Stimulated activated CD4-positive, alpha-beta T cell treated with anti-CD3 and anti-CD28 coated beads, Interleukin-2, amount 100 ng/mL, for 4 hours (primary cell): ENCODE measurements at regions not wholly inside any gene's neighbourhood (a gene's known extent, or its start where the extent isn't known, plus 50 kb on each side); places are given as distances from the start of the nearest gene placed in this dataset.
"Not testable (repeated sequence)": the region's sequence is repeated elsewhere in the genome, so short reads cannot be mapped to it uniquely, and the experiment has no call there.

Experiments used
- DNase-seq: peaks from one replicate; pipeline ENCODE4 v3.0.0-alpha.2; 2020; ENCODE audit warnings: low read depth

DNA sequence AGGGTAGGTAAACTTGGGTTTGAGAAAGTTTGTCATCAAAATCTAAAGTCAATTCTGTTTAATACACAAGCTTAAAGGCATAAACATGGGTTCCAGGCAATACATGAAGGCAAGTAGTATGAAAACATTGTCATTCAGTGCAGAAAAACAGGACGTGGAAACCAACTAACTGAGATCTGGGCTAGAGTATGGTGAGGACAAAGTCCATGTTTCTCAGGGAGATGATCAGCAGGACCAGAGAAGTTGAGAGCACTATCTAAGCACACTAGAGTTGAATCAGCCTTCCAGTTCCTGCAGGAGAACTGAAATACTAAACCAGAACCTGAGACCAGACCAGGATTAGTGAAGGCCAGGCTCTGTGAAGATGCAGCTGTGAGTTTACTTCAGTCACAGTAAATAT, 302.8 kb upstream of the CRIM1 start:
- DNase-seq: no peak

DNA sequence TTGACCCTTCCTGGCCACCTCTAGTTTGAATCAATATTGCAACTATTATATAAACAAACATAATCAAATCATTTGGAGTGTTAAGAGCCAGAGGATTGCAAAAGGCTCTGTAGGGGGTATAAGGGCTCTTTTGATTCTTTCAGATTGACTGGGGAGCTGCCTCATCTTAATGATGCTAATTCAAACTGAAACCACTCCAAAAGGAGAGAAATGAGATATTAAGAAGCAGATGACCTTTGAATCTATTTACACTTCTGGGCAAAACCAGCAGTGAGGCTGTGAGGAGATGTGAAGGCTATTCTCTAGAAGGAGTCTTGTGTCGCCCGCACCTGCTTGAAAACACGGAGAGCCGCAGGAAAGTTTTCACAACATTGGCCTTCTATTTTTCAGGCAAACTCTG, 311.2 kb upstream of the CRIM1 start:
- no peak for DNase-seq

DNA sequence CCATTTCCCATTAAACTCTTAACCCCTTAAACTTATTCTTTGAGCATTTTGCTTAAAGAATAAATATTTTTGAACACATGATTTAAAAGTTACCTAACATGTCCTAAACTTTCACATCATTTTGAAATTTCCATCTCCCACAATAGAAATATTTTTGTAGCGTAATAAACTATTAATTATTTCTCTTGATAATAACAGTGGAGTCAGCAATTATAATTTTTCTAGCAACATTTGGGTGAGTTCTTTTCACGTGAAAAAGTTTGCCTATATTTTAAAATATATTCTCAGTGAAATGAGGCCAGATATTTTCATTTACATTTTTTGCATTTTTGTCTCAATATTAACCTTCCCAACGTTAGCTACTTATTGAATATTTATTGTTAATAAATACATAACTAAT, 320.4 kb upstream of the CRIM1 start:
- DNase-seq: no peak

DNA sequence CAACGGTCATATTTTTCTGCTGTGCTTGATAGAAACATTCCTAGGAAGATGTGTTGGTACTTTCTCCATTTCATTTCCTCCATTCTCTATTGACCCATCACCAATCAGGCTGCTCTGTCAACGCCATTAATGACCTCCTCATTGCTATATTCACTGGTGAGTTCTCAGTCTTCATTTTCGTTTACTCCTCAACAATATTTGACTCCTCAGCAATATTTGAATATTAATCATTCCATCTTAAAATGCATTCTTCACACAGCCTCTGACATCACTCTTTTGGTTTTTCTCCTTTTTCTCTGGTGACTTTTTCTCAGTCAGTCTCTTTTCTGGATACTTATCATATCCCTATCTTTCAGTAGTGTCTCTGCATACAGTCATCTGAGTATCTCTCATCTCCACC, 323.5 kb upstream of the CRIM1 start:
- DNase-seq: no peak

DNA sequence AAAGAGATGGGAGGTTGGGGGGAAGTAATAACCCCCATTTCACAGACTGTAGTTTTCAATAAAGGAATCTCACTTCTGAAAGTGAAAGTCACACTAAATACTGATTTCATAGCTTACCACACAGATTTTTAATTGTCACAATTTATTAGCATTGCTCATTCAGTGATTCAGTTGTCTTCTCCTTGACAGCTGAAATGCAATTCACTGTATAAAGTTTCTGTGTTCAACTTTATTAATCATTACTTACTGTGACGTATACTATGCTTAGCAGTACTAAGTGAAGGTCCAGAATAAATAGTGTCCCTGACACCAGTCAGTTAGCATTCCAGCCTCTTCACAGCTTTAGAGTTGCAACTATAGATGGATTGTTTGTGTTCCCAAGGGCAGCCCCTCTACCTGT, 324.1 kb upstream of the CRIM1 start:
- DNase-seq: no peak

DNA sequence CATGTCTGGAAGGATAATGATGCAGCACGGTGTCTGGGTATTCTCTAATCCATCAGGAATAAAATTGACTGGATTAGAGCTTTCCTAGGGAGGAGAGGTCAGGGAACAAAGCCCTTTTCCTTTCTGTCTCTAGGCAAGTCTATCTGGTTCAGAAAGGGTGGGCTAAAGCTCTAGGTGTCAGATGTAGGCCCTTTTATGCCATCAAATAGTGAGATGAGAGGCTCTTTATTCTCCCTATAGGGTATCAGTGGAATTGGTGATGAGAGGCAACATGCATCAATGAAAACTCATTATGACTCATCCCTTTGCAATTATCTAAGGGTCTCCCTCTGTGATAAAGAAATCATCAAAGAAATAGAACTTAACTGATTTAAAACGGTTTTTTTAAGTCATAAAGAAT, 328.0 kb upstream of the CRIM1 start:
- no peak for DNase-seq

DNA sequence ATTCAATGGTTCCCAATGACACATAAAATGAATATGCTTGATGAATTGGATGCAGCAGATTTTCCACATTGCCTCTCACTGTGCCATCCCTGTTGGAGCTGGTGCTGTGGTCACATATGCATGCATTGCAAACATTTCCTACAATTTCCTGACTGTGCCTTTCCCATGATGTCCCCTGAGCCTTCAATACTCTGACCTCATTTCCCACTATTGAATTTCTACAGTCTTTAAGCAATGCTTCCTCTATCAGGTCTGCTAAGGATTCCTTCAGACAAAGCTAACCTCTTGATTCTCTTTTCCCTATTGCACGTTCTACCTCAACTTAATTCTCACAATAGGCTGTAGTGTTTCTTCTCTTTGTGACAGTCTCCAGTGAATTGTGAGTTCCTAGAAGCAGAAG, 342.5 kb upstream of the CRIM1 start:
- DNase-seq: no peak

DNA sequence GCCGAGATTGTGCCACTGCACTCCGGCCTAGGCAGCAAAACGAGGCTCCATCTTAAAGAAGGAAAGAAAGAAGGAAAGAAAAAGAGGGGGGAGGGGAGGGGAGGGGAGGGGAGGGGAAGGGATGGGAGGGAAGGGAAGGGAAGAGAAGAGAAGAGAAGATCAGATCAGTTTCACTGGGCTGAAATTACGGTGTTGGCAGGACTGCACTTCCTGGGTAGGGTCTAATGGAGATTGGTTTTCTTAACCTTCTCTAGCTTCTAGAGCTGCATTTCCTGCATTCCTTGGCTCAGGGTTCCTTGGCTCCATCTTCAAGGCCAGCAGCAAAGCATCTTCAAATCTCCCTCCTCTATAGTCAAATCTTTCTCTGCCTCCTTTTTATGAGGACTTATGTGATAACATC, 349.1 kb upstream of the CRIM1 start:
- no peak for DNase-seq

DNA sequence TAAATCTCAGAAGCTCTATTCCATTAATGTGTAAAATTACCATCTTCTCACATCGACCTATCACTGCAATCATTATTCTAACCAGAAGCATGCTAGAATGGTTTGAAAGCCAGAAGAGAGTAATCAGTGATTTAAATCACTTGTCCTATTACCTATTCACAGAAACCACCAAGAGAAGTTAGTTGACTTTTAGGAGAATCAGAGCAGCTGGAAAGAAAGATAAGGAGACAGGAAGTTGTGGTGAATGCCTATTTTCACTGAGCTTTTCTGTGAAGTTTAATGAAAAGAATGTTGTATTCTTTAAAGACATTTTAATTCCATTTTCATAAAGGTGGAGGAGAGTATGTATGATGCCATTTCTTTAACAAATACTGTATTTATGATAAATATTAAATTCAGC, 352.6 kb upstream of the CRIM1 start:
- no peak for DNase-seq

DNA sequence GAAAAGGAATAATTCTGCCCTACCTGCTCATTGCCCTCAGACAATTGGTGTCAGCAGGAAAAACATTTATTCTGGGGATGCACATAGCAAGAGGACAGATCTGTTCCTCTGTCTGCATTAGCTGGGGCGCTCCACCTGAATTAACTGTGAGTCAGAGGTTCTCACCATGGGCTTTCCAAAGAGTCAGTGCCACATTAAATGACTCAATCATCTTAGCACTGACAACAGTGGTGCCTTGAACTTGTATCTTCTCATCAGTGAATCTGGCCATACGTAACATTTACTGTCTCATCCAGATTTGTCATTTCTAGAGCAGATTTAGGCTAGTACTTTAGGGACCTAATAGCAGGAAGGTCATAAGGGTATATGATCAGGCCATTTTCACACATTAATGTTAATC, 358.1 kb upstream of the CRIM1 start:
- DNase-seq: no peak

DNA sequence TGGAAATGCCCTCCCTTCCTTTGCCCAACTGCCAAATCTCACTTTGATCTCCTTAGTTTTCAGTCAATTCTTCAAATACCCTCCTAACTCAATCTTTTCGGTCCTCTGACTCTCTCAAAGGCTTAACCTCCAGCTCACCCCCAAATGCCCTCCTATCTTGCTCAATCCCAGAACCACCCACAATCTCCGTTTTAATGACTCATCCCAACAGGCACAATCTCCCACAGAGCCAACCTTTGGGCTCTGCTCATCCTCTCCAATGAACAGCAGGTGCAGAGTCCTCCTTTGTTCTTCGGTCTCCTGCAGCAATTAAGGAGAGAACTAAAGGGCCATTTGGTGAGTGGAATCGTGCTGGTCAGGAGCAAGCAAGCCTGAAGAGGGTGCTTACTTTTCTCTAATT, 366.1 kb upstream of the CRIM1 start:
- no peak for DNase-seq

DNA sequence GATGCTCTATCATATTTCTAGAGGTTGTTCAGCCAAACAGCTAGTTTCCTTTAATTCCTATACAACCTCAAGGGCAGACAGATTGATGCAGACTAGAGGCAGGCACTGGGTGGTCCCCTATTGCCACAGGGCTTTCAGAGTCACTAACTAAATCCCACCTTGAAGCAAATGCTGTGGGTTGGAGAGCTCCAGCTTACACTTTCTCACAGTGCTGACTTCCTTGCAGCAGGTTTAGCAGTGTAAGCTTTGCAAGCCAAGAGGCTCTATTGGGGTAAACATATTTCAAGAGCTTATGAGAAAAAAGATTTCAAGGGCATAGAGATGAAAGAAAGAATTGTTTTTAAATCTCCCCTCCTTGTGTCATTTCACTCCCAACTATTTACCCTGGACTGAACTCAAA, 366.5 kb upstream of the CRIM1 start:
- DNase-seq: no peak

DNA sequence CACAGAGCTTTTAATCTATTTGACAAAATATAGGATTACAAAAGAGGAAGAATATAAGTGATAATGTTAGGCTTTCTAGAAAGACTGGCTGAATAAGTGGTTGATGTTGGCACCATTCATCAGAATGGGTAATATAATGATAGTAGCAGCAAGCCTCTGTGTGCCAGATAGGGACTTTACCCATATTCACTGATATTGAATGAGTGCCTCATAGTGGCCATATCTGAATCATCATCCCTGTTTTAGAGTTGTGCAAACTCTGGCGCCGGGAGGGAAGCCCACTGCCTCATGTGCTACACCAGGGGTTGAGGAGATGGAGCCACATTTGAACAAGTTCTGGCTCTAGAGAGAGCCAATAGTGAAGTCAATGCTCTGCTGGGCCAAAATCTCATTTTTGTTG, 368.7 kb upstream of the CRIM1 start:
- DNase-seq: no peak

DNA sequence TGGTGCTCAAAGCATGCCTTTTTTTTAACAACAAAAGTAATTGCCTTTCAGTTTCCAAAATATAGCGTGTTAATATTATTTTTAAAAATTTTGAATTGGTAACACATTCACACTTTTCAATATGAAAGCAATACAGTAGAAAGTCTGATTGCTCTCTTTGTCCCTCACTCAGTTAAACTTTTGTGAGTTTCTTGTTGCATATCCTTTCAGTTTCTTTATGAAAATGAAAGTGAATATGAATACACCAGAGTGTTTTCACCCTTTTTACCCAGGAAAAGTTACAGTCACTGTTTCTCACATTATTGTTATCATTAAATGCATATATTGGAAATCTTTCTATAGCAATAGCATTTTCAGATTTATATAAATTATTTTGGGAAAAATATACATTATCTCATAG, 377.4 kb upstream of the CRIM1 start:
- no peak for DNase-seq

DNA sequence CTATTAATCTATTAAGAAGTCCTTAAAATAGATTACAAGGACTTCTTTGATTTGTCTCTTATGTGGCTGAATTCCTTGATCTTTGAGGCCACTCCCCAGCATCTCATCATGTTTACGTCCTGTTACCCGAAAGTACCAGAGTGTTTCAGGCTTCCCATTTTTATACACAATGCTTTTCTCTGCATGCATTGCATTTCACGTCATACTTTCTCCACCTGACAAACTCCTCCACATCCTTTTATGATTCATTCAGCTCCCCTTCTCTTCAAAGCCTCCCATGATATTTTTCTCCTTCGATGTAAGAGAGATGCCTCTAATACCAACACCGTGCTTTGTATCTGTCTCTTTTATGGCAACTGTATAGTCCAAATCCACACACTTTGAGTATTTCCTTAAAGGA, 379.0 kb upstream of the CRIM1 start:
- no peak for DNase-seq

DNA sequence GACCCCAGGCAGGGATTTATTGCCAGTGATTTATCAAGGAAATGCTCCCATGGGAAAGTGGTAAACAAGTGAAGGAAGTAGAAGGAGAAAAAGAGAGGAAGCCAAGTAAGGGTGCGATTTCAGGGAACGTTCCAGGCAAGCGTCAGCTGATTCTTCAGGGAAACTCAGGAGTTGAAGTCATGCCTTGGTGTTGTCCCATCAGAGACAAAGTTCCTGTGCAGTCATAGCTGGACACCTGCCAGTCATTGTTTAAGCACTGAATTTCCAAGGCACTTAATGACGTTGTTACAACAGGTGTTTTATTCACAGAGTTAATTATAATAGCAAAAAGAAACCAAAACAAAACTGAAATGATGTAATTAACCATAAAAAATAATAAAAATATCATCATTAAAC, 381.8 kb upstream of the CRIM1 start:
- DNase-seq: no peak

DNA sequence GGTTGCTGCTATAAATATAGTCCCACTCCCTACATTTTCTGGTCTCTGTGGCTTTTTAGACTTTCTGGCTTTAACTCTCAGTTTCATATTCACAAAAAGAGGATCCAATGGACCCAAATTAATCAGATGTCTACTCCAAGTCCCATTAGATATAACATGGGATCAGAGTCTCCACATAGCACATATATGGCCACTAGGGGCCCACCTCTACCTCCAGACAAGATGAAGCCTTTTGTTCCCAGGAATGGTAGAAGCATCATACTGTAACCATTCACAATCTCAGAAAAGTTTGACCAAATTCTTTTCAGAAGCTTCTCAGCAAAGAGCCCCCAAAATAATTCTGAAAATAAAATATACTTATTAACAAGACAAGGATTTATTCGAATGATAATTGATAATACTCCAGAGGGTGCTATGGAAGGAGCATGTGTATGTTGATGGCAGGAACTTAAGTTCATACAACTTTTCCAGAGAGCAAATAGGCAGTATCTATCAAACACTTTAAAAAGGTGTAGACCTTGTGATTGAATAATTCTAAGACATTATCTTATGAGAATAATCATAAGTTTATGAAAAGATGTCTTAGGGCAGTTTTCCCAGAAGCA, 382.3 kb upstream of the CRIM1 start:
- DNase-seq: no peak

DNA sequence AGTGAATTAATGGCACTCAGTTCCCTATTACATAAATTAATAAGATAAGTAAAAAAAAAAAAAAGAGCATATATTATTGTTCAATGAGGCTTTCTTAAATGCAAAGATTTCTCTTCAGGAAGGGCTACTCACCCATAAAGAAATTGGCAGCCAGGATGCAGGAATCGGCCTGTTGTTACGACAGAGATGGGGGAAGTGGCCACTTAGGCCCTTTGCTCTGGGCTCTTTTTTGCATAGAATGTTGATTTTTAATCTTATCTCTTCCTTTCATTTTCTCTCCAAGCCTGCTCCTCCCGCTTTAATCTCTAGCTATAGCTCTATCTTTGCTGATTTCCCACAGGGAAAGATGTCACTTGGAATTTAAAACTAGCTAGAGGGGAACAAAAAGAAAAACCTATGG, 391.8 kb upstream of the CRIM1 start:
- DNase-seq: no peak

DNA sequence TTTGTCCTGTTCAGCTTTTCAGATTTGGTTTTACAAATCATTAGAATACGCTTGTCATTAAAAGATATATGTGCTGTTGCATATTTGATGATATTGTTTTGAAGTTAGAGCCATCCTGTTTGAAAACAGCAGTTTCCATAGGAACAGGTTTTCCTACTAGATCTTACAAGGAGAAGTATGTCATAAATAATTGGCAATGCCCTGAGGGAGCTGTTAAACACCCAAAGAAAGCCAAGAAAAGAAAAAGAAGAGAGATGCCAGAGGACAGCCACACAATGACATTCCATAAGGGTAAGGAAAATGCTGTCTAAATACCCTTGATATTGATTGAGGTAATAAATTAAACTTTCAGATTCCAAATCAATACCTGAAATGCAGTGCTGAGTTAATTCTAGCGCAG, 392.2 kb upstream of the CRIM1 start:
- no peak for DNase-seq

DNA sequence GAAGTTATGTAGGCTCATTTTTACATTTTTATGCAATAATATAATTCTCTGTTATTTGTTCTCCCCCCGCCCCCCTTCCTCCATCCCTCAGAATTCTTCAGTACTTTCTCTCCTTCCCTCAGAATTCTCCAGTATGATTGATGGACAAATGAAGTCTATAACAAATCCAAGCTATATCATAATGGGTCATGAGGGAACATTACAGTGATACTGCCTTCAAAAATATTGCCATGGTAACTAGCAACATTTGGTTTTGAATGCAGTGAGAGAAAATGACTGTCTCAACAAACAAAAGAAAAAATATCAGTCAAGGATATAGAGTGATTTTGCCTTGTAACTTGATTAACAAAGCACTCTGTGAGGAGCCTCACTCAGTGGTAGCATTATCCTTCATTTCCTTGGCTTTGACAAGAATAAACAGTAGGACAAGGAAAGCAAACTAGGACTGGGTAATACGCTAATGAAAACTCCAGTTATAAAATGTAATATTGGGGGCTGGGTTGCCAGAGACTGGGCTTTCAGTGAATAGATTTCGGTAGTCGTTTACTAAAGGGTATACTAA, 392.9 kb upstream of the CRIM1 start:
- DNase-seq: no peak

DNA sequence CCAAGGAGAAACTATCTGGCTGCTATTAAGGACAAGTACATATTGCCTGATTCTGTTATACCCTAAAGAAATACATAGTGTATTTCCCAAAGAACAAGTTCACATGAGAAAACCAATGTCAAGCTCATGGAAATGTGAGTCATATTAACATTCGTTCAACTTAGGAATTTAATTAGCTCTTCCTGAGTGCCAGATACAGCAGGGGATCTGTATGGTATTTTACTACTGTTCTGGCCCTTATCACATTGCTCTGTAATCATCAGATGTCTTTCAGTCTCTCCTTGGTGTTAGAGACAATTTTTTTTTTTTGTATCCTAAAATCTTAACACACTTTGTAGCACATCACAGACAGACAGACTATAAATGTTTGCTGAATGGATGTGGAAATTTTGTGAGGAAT, 395.0 kb upstream of the CRIM1 start:
- no peak for DNase-seq

DNA sequence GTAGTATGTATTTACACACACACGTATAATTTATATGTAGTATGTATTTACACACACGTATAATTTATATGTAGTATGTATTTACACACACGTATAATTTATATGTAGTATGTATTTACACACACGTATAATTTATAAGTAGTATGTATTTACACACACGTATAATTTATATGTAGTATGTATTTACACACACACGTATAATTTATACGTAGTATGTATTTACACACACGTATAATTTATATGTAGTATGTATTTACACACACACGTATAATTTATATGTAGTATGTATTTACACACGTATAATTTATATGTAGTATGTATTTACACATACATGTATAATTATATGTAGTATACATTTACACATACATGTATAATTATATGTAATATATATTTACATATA, 398.5 kb upstream of the CRIM1 start:
- not testable (repeated sequence) for DNase-seq

DNA sequence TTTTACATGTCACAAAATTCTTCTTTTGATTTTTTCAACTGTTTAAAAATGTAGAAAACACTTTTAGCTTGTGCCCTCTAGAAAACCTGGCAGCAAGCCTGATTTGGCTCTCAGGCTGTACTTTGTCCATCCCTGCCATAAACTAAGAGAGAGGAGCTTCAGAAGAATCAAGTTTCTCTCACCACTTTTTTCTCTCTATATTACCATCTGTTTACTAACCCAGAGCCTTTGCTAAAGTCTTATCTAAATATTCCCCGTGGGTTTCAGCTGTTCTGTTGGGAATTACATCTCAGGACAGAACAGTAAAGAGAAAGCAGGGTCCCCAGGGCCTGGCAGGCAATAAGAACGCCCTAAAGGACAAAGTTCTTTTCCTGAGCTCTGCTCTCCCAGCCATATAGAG, 409.1 kb upstream of the CRIM1 start:
- no peak for DNase-seq

DNA sequence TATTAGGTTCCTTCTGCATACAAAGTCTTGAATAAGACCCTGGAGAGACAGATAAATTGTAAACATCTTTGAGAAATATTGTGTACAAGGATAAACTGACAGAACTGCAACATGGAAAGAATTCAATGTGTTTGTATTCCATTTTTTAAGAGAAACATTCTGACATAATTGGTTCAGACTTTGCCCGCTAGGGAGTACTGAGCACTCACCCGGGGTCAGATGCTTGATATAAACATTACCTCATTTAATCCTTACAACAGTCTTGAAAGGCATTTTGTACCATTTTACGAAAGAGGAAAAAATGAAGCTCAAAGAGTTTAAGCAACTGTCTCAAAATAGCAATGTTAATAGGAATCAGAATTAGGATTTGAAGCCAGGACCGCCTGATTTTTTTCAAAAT, 416.7 kb upstream of the CRIM1 start:
- DNase-seq: no peak

DNA sequence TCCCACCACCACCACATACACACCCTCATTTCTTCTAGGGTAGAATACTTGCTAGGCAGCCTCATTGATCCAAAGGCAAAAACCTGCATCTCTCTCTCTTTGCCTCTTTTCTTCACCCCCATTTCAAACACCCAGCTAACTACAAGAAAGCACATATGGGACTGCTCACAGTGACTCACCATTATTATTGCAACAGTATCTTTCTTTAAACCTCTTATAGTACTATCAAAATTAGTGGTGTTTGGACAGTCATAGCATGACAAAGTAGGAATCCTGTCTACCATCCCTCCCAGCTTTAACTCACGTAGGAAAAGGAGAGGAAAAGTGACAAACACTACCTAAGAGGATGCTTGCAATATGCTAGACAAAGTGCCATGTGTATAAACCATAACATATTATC, 422.5 kb upstream of the CRIM1 start:
- no peak for DNase-seq
